Spleen (tissue), 7 donors: ENCODE measurements at regions not wholly inside any gene's neighbourhood (a gene's known extent, or its start where the extent isn't known, plus 50 kb on each side); places are given as distances from the start of the nearest gene placed in this dataset.

ENCODE experiments used
- POLR2AphosphoS5 ChIP-seq, 3 donors: sonication (generic); formaldehyde crosslinking; IDR thresholded peaks; one replicate each; pipeline ENCODE4 v1.5.1; 2017; ENCODE audit warnings: antibody characterized with exemption in 3 of 3
- TF ChIP-seq, protein P1 (sequence below), 11 experiments: fragments of 200-600 bp in 7 of 11; fragments of 450-650 bp in 4 of 11; sonication (generic) in 4 of 11; IDR thresholded peaks in 8 of 11; conservative IDR thresholded peaks in 3 of 11; 1 replicate in 7 of 11; 2 replicates in 4 of 11; pipeline versions ENCODE4 v1.4.0 to v1.8.0; 2016 to 2021; ENCODE audit warnings: antibody characterized with exemption in 11 of 11, inconsistent platforms in 4 of 11, mild to moderate bottlenecking in 1 of 11
- donor health status: DM: no; HTN: no; CAD: no; lungs with moderate emphysema.
- donor health status: DM: no; HTN: no; CAD: no.
- donor health status: DM: no; HTN: no; CAD: no.

DNA sequence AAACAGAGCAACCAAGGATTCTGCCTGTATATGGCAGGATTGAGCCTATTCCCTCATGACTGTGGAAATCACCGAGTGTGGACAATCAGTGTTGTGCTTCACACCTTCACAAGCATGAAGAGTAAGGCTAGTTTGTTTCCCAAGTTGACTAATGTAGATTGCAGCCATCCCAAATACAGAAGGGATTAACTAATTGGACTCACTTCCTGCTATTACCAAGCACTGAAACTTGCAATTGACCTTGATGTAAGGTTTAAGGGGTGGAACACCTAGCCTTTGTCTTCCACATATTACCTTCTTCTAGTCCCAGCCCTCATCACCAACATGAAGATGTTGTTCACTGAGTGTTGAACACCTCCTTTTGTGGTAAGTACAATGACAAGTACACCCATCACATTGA lies 120.9 kb upstream of the RND3 start:
- TF ChIP-seq, protein P1, sequence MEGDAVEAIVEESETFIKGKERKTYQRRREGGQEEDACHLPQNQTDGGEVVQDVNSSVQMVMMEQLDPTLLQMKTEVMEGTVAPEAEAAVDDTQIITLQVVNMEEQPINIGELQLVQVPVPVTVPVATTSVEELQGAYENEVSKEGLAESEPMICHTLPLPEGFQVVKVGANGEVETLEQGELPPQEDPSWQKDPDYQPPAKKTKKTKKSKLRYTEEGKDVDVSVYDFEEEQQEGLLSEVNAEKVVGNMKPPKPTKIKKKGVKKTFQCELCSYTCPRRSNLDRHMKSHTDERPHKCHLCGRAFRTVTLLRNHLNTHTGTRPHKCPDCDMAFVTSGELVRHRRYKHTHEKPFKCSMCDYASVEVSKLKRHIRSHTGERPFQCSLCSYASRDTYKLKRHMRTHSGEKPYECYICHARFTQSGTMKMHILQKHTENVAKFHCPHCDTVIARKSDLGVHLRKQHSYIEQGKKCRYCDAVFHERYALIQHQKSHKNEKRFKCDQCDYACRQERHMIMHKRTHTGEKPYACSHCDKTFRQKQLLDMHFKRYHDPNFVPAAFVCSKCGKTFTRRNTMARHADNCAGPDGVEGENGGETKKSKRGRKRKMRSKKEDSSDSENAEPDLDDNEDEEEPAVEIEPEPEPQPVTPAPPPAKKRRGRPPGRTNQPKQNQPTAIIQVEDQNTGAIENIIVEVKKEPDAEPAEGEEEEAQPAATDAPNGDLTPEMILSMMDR (IDR thresholded peaks at IDR 0.05 in 8 of 11, conservative IDR thresholded peaks at IDR 0.05 in 3 of 11), result no peak
- no peak for TF ChIP-seq POLR2AphosphoS5 (IDR thresholded peaks at IDR 0.05)
